GM10266 (cell line): ENCODE measurements at regions not wholly inside any gene's neighbourhood (a gene's known extent, or its start where the extent isn't known, plus 50 kb on each side); places are given as distances from the start of the nearest gene placed in this dataset.

ENCODE experiments used
- DNase-seq: peaks from one replicate; pipeline ENCODE4 v3.0.0; 2012; ENCODE audit errors: extremely low spot score
- TF ChIP-seq, protein P1 (sequence below): IDR thresholded peaks from 2 replicates; pipeline ENCODE4 v1.5.1; 2012; ENCODE audit warnings: mild to moderate bottlenecking, low read depth; ENCODE audit not compliant: control insufficient read depth, insufficient read depth; ENCODE audit errors: missing control alignments

GRCh38 chr5:112002376-112002775, 245.4 kb upstream of the NREP start:
- TF ChIP-seq, protein P1, sequence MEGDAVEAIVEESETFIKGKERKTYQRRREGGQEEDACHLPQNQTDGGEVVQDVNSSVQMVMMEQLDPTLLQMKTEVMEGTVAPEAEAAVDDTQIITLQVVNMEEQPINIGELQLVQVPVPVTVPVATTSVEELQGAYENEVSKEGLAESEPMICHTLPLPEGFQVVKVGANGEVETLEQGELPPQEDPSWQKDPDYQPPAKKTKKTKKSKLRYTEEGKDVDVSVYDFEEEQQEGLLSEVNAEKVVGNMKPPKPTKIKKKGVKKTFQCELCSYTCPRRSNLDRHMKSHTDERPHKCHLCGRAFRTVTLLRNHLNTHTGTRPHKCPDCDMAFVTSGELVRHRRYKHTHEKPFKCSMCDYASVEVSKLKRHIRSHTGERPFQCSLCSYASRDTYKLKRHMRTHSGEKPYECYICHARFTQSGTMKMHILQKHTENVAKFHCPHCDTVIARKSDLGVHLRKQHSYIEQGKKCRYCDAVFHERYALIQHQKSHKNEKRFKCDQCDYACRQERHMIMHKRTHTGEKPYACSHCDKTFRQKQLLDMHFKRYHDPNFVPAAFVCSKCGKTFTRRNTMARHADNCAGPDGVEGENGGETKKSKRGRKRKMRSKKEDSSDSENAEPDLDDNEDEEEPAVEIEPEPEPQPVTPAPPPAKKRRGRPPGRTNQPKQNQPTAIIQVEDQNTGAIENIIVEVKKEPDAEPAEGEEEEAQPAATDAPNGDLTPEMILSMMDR: no peak
- DNase-seq: no peak

DNA sequence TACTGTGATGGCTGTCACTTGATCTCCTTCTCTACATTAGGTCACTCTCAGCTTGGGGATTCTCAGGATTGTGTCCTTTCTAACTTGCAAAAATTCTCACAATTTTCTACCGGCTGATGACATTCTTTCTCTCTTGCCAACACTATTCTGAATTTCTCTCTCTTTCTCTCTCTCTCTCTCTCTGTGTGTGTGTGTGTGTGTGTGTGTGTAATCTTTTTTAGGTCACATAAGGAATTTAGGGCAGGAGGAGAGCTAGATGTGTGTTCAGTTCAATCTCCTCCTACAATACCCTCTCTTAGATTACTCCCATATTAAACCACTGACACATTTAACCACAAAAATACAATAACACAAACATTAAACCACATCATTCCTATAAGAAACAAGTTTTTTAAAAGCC, 242.3 kb upstream of the NREP start:
- TF ChIP-seq, protein P1: no peak
- no peak for DNase-seq

DNA sequence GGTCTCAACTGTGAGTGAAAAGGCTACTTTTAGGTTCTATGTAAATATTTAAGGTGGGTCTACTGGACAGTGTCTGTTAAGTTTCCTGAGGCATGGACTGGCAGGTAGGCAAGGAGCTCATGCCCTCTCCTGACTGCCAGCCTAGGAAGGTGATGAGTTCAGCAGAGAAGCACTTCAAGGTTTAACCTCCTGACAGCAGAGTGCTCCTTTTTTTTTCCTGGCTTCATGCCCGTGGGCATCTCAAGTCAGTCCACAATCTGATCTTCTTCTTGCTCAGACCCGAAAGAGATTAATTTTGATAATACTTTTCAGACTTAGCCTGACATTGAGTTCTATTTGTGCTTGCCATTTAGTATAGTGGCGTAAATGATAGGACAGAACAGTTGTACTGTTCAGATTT, 241.9 kb upstream of the NREP start:
- no peak for DNase-seq
- TF ChIP-seq, protein P1: no peak

DNA sequence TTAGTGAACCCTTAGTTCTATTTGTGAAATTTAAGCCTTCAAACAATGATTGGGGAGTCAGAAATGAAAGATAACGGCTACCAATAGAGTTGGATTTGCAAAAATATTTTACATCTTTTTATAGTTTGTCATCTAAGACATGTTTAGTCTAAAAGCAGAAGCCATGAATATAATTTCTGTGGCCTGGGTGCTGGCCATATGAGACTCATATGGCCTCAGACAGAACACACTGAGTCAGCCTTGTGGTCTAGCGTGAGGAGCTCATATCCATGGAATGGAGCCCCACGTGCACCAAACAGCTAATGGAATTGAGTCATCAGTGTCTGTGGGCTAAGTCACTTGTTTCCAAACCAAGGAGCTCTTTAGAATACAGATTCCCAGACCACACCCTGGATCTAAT, 240.7 kb upstream of the NREP start:
- no peak for DNase-seq
- TF ChIP-seq, protein P1: no peak

DNA sequence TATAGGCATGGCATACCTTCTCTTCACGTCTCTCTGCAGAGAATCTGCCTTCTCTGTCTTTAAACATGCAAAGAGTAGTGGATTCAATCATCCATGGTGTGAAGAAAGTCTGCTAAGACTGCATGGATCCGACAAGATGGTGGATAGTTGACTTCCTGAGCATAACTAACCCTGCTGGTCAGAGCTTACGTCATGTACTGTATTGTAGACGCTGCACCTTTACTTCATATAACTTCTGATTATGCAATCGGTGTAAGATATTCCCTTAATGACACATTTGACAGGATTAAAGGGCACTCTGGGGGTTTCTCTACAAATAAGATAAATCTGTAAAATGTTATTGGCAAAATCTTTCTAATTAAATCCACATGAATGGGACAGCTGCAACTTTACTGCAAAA, 240.3 kb upstream of the NREP start:
- TF ChIP-seq, protein P1: no peak
- no peak for DNase-seq

DNA sequence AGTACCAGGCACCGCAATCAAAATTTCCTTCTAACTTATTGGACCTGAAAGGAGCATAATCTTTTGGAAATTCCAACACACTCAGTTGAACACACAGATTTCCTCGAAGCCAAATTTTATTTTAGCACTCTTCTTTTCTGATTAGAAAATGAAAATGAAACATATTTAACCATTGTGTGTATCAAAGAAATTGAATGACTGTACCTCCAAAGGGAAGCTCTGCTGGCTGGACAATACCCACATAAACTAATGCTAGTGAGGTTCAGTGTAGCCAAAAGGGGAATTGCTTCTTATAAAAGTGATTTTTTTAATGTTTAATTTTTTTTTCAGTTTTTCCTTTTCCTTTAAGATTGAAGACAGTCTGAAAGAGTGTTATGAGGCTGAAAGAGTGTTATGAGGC, 239.6 kb upstream of the NREP start:
- TF ChIP-seq, protein P1: no peak
- DNase-seq: no peak

DNA sequence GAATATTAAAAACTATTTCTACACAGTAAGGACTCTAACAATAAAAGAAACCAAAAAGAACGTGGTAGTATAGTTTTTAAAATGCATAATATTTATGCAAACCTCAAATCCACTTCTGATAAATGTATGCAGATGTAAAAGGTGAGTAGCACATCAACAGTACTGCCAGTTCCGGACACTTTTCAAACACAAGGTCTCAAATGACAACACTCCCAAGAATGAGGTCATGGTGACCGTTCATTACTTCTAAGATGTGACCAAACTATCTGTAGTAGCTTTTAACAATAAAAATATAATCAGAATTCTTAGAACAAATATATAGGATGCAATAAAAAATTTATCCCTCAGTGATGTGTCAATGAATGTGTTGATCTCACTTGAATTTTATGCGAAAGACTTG, 238.7 kb upstream of the NREP start:
- TF ChIP-seq, protein P1: no peak
- DNase-seq: no peak
